Peyer's patch (tissue), 4 donors: ENCODE measurements at regions not wholly inside any gene's neighbourhood (a gene's known extent, or its start where the extent isn't known, plus 50 kb on each side); places are given as distances from the start of the nearest gene placed in this dataset.
"Not testable (repeated sequence)": the region's sequence is repeated elsewhere in the genome, so short reads cannot be mapped to it uniquely, and the experiment has no call there.

Source experiments
- POLR2A ChIP-seq, 2 donors: fragments of 450-650 bp; IDR thresholded peaks; one replicate each; pipeline ENCODE4 v1.5.1; 2017; ENCODE audit warnings: antibody characterized with exemption in 2 of 2, mild to moderate bottlenecking in 2 of 2, moderate library complexity in 2 of 2
- TF ChIP-seq, protein P1 (sequence below), 6 experiments: fragments of 450-650 bp in 4 of 6; fragments of 200-600 bp in 2 of 6; sonication (generic) in 1 of 6; IDR thresholded peaks; one replicate each; pipeline ENCODE4 v1.5.1; 2017 to 2019; ENCODE audit warnings: antibody characterized with exemption in 6 of 6, mild to moderate bottlenecking in 3 of 6, moderate library complexity in 1 of 6

DNA sequence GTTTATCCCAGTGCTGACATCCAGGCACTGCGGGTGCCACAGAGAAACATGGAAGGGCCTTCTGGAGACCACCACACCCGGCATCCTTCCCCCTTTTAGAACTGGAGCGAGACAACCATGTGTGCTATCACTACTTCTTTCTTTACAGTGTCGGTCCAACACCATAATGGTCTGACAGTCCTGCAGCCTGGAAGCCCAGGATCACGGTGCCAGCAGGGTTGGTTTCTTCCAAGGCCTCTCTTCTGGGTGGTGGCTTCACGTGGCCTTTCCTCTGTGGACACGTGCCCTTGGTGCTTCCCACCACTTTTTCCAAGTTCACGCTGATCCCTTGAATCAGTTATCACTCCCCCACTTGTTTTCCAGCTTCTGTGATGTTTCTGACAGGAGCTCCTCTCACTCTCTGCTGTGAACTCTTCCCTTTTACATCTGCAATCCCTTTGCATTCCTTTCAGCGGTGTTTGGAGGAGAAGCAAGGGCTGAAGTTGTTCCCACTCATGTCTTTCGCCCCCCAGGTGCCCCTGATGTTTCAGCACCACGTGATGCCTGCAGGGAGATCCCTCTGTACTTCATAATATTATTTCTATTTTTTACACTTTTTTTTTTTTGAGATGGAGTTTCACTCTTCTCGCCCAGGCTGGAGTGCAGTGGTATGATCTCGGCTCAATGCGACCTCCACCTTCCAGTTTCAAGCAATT is 1067.0 kb downstream of the RPIA start:
- not testable (repeated sequence) for TF ChIP-seq POLR2A (IDR thresholded peaks at IDR 0.05)
- TF ChIP-seq, protein P1, sequence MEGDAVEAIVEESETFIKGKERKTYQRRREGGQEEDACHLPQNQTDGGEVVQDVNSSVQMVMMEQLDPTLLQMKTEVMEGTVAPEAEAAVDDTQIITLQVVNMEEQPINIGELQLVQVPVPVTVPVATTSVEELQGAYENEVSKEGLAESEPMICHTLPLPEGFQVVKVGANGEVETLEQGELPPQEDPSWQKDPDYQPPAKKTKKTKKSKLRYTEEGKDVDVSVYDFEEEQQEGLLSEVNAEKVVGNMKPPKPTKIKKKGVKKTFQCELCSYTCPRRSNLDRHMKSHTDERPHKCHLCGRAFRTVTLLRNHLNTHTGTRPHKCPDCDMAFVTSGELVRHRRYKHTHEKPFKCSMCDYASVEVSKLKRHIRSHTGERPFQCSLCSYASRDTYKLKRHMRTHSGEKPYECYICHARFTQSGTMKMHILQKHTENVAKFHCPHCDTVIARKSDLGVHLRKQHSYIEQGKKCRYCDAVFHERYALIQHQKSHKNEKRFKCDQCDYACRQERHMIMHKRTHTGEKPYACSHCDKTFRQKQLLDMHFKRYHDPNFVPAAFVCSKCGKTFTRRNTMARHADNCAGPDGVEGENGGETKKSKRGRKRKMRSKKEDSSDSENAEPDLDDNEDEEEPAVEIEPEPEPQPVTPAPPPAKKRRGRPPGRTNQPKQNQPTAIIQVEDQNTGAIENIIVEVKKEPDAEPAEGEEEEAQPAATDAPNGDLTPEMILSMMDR (IDR thresholded peaks at IDR 0.05), result not testable (repeated sequence)
